ENCODE measurements at regions not wholly inside any gene's neighbourhood (a gene's known extent, or its start where the extent isn't known, plus 50 kb on each side); places are given as distances from the start of the nearest gene placed in this dataset.
"Not testable (repeated sequence)": the region's sequence is repeated elsewhere in the genome, so short reads cannot be mapped to it uniquely, and the experiment has no call there.

DNA sequence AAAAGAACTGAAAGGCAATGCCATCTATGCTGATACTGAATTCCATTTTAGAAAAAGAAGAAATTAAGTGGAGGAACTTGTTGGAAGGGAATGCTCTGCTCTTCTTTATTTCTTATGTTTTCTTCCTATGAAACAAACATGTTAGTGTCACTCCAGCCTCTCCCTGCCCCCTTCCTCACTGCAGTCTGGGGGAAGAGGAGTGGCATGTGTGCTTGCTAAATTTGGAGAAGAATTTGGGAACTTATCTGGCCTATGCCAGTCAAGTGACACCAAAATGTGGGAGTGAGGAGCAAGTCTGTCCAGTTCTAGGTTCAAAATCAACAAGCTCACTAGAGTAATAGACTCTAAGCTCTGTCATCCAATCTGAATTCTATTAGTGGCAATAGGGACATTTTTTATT lies 214.6 kb downstream of the RBM26 start:
- no peak for DNase-seq (ENCODE audit: low read depth)
- TF ChIP-seq, protein P1, sequence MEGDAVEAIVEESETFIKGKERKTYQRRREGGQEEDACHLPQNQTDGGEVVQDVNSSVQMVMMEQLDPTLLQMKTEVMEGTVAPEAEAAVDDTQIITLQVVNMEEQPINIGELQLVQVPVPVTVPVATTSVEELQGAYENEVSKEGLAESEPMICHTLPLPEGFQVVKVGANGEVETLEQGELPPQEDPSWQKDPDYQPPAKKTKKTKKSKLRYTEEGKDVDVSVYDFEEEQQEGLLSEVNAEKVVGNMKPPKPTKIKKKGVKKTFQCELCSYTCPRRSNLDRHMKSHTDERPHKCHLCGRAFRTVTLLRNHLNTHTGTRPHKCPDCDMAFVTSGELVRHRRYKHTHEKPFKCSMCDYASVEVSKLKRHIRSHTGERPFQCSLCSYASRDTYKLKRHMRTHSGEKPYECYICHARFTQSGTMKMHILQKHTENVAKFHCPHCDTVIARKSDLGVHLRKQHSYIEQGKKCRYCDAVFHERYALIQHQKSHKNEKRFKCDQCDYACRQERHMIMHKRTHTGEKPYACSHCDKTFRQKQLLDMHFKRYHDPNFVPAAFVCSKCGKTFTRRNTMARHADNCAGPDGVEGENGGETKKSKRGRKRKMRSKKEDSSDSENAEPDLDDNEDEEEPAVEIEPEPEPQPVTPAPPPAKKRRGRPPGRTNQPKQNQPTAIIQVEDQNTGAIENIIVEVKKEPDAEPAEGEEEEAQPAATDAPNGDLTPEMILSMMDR (conservative IDR thresholded peaks at IDR 0.05; ENCODE audit: low read depth, low read length) = no peak

DNA sequence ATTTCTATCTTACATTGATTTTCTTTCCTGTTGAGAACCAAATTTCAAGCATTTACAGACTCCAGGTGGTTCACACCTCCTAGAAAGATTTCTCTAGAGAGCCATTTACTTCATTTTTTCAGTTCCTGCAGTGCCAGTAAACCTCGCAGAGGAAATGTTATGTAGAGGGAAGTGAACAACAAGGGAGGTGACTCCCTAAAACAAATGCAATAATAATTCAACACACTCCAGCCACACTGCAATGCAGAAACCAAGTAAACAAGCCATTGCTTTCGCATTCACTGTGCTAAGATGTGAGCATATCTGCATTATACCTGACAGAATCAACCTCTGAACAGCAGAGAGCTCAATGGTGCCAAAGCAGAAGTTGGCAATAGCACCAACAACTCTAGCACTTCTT lies 215.1 kb downstream of the RBM26 start:
- TF ChIP-seq, protein P1 (conservative IDR thresholded peaks at IDR 0.05; ENCODE audit: low read depth, low read length) = no peak

More for the DNA sequence above, 214.6 kb downstream of the RBM26 start:
- no peak overlapping the region for H3K4me3 ChIP-seq (ENCODE audit: low read length)

DNA sequence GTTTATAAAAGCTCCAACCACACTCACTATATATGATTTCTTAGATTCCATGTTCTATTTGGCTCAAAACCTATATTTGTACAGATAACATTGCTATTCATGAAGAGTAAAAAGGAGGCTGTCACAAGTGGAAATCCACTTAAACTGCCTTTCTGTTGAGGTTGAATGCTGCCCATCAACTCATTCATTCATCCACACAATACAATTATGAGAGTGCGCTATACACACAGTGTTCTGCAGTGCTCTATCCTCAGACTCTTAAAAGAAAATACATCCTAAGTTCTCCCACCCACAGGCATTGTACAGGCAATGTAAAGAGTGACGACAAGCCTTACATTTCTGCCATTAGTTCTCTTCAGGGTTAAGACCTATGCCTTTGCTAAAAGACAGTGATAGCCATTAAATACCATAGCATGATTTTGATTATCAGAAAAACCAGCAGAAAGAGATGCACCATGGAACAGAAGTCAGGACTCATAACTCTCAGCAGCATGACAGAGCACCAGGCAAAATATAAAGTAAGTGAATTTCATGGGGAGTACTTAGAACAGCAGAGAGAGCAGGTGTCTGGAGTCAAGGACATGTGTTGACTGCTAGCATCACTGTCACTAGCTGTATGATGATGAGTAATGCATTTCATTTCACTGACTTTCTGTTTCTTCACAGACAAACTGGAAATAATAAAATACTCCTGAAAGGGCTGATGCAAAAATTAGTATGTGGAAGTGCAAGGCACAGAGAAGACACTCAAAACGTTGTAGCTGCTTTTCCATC lies 218.0 kb downstream of the RBM26 start:
- TF ChIP-seq, protein P1 (conservative IDR thresholded peaks at IDR 0.05; ENCODE audit: low read depth, low read length) = no peak
- no peak overlapping the region for H3K4me3 ChIP-seq (ENCODE audit: low read length)
- DNase-seq (ENCODE audit: low read depth) = no peak

More for the DNA sequence above, 215.1 kb downstream of the RBM26 start:
- H3K4me3 ChIP-seq (ENCODE audit: low read length) = no peak overlapping the region
- DNase-seq (ENCODE audit: low read depth) = no peak

DNA sequence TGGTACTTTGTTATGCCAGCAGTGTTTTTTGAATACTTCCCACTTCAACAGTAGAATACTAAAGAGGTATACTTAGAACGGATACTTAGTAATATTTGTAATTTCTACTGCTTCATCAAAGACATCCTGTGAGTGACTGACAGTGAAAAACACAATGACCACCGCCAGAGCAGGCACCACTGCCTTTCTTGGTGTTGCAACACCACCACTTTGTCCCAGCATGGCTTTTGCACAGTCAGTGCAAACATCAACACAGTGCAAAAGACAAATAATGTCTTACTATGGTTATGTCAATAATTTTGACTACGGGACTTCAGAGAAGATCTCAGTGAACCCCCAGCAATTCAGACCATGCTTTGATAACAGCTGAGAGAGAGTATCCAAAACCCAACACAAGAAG lies 220.5 kb downstream of the RBM26 start:
- DNase-seq (ENCODE audit: low read depth) = no peak
- H3K4me3 ChIP-seq (ENCODE audit: low read length) = no peak overlapping the region
- TF ChIP-seq, protein P1 (conservative IDR thresholded peaks at IDR 0.05; ENCODE audit: low read depth, low read length) = no peak

DNA sequence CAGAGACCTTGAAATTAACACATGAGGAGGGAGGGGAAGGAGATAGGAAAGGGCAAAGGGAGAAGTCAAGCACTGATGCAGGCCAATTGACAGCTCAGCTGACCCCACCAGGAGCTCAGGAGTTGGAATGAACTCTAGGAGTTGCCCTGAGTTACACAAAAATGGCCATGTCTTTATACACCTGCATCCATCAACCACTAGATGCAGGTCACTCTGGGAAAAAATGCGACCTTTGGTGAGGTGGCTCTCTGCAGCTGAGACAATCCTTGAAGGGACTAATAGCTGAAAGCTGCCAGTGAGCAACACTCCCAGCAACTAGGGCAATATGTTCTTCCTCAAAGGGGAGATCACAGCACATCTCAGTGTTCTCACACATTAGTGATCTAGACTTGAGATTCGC lies 222.8 kb downstream of the RBM26 start:
- TF ChIP-seq, protein P1 (conservative IDR thresholded peaks at IDR 0.05; ENCODE audit: low read depth, low read length) = no peak
- no peak overlapping the region for H3K4me3 ChIP-seq (ENCODE audit: low read length)
- no peak for DNase-seq (ENCODE audit: low read depth)

DNA sequence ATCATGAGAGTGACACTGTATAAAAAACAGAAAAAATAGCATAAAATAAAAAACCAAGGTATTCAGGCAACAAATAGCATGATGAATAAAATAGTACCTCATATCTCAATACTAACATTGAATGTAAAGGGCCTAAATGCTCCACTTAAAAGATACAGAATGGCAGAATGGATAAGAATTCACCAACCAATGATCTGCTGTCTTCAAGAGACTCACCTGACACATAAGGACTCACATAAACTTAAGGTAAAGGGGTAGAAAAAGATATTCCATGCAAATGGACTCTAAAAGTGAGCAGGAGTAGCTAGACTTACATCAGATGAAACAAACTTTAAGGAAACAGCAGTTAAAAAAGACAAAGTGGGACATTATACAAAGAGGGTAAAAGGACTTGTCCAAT lies 232.4 kb downstream of the RBM26 start:
- H3K4me3 ChIP-seq (ENCODE audit: low read length); DNase-seq (ENCODE audit: low read depth): not testable (repeated sequence)

DNA sequence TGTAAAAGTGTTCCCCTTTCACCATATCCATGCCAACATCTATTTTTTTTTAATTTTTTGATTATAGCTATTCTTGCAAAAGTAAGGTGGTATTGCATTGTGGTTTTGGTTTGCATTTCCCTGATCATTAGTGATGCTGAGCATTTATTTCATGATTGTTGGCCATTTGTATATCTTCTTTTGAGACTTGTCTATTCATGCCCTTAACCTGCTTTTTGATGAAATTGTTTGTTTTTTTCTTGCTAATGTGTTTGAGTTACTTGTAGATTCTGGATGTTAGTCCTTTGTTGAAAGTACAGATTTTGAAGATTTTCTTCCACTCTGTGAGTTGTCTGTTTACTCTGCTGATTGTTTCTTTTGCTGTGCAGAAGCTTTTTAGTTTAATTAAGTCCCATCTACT lies 233.1 kb downstream of the RBM26 start:
- not testable (repeated sequence) for DNase-seq (ENCODE audit: low read depth); H3K4me3 ChIP-seq (ENCODE audit: low read length)

DNA sequence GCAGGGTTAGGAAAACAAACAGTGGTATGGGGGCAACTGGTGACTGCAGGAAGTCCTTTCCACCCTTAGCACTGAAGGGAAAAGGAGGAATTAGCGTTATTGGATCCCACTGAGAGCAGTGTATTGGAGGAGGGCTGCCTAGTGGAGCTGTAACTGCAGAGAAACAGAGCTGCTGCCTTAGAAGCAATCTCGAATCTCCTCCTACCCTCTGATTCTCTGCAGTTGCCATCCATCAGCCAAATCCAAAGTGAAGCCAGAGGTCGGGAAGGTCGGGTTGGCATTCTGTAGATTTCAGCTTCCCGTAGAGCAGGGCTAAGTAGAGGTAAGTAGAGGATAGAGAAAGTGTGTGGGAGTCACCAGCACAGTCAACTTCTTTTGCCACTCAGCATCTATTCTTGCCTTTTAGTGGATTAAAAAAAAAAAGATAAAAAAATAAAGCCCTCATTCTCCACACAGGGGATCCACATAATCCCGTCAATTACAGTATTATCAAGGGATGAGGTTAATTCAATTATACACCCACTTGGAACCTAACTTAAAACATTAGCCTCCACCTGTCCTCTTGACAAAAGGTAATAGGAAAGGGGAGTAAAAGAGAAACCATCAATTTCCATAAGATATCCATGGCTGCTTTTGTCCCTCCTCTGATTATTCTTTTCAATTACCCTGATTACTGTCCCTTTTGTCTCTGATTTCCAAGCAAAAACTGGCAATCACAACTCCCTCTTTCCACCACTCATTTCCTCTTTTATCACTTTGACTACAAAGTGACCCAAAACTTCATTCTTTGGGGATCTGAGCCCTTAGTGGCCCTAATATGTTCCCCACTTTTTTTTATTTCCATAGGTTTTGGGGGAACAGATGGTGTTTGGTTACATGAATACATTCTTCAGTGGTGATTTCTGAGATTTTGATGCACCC lies 234.7 kb downstream of the RBM26 start:
- TF ChIP-seq, protein P1 (conservative IDR thresholded peaks at IDR 0.05; ENCODE audit: low read depth, low read length) = no peak
- no peak for DNase-seq (ENCODE audit: low read depth)

More for the DNA sequence above, 234.7 kb downstream of the RBM26 start:
- H3K4me3 ChIP-seq (ENCODE audit: low read length) = no peak overlapping the region

Measured in retinal pigment epithelial cell (primary cell).